ENCODE measurements at regions not wholly inside any gene's neighbourhood (a gene's known extent, or its start where the extent isn't known, plus 50 kb on each side); places are given as distances from the start of the nearest gene placed in this dataset.

DNA sequence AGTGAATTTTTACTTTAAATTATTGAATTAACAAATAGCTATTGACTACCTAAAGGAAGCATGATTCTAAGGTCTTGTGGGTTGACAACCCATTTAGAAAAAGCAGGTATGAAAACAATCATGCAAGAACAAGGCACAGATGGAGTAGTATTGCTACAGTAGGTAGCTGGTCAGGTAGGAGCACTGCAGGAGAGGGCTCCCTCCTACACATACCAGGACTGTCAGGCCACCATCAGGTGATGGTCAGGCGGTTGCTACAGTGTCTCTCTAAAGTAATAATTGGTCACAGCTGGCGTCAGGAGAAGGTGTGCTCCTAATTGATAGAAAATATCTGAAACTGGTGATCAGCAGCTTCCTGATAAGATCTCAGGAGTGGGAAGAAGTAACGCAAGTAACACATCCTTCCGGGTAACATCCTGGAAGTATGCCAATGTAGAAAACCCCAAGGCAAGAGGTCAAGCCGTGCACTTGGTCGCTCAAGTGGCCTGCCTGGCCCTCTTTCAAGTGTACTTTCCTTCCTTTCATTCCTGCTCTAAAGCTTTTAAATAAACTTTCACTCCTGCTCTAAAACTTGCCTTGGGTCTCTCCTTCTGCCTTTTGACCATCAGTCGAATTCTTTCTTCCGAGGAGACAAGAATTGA is 486.5 kb downstream of the TMEM114 start:
- TF ChIP-seq CTCF (IDR thresholded peaks at IDR 0.05): no peak
- H3K4me3 Mint-ChIP-seq: no peak overlapping the region
- H3K4me1 Mint-ChIP-seq: no peaks in the 10 kb centered on the region
- no peaks in the 10 kb centered on the region for H3K36me3 Mint-ChIP-seq (ENCODE audit: low read depth)
- no peak overlapping the region for H3K27ac Mint-ChIP-seq
- H3K9me3 Mint-ChIP-seq: peaks cover 6% of the 10 kb centered on the region
- intact Hi-C loops (cut with micrococcal nuclease): no loop called here
- ChIA-PET CTCF (no interaction called here), POLR2A (no interaction called here)
- no peaks in the 10 kb centered on the region for H3K27me3 Mint-ChIP-seq
- DNase-seq (no peak), ATAC-seq (ENCODE audit: low read depth) (no peak)

- Mint-ChIP-seq H3K4me1 (no peaks in the 10 kb centered on the region), H3K27ac (no peak overlapping the region)
These were observed 490.7 kb downstream of the TMEM114 start for GRCh38 chr16:8099586-8099985.

DNA sequence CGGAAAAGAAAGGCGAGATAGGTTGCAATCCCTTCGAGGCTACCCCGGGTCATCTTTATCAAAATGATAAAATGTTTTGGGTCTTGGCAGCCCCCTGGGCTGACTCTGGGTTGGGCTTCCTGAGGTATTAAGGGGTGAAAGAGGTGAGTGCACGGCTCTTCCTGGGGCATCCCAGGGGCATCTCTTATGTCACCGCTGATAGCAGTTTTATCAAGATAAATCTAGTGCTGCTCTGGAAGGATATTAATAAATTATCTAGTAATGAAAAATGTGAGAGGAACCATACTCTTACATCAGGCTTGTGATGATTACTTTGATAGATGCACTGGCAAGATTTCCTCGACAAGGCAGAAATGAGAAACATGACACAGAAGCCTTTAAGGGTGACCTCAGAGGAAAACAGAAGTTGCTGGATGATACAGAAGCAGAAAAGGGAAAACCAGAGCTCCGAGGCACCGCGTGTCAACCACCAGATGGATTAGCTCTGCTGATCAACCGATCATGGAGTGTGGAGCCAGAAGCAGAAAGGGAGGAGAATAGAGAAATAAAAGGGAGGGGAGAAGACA is 491.3 kb downstream of the TMEM114 start:
- H3K4me1 Mint-ChIP-seq: no peaks in the 10 kb centered on the region
- POLR2A ChIA-PET: no interaction called here
- no peak overlapping the region for H3K4me3 Mint-ChIP-seq
- no peak for TF ChIP-seq CTCF (IDR thresholded peaks at IDR 0.05)
- no peak overlapping the region for H3K27ac Mint-ChIP-seq
- intact Hi-C loops (cut with micrococcal nuclease): no loop called here
- no peaks in the 10 kb centered on the region for H3K36me3 Mint-ChIP-seq (ENCODE audit: low read depth)
- no peaks in the 10 kb centered on the region for H3K27me3 Mint-ChIP-seq
- CTCF ChIA-PET: no interaction called here
- ATAC-seq (ENCODE audit: low read depth) (no peak), DNase-seq (no peak)
- H3K9me3 Mint-ChIP-seq: peaks cover 9% of the 10 kb centered on the region

More at GRCh38 chr16:8099586-8099985, 490.7 kb downstream of the TMEM114 start:
- ChIA-PET CTCF (no interaction called here), POLR2A (no interaction called here)
- TF ChIP-seq CTCF (IDR thresholded peaks at IDR 0.05): no peak
- H3K27me3 Mint-ChIP-seq: no peaks in the 10 kb centered on the region
- no peak overlapping the region for H3K4me3 Mint-ChIP-seq
- H3K9me3 Mint-ChIP-seq: peaks cover 9% of the 10 kb centered on the region
- intact Hi-C loops (cut with micrococcal nuclease): no loop called here
- ATAC-seq (ENCODE audit: low read depth) (no peak), DNase-seq (no peak)
- no peaks in the 10 kb centered on the region for H3K36me3 Mint-ChIP-seq (ENCODE audit: low read depth)

GRCh38 chr16:8096211-8096610 is 494.1 kb downstream of the TMEM114 start:
- H3K4me1 Mint-ChIP-seq: no peaks in the 10 kb centered on the region
- peaks cover 5% of the 10 kb centered on the region for H3K9me3 Mint-ChIP-seq
- CTCF ChIA-PET: no interaction called here
- no peaks in the 10 kb centered on the region for H3K36me3 Mint-ChIP-seq (ENCODE audit: low read depth)
- no peak overlapping the region for H3K27ac Mint-ChIP-seq
- no peak overlapping the region for H3K4me3 Mint-ChIP-seq
- no peak for TF ChIP-seq CTCF (IDR thresholded peaks at IDR 0.05)
- DNase-seq (no peak), ATAC-seq (ENCODE audit: low read depth) (no peak)
- H3K27me3 Mint-ChIP-seq: no peaks in the 10 kb centered on the region
- POLR2A ChIA-PET: no interaction called here
- intact Hi-C loops (cut with micrococcal nuclease): no loop called here

- no peak for TF ChIP-seq CTCF (IDR thresholded peaks at IDR 0.05)
- intact Hi-C loops (cut with micrococcal nuclease): no loop called here
- no peaks in the 10 kb centered on the region for H3K4me1 Mint-ChIP-seq
- ChIA-PET CTCF (no interaction called here), POLR2A (no interaction called here)
- H3K27me3 Mint-ChIP-seq: no peaks in the 10 kb centered on the region
- DNase-seq (no peak), ATAC-seq (ENCODE audit: low read depth) (no peak)
- no peaks in the 10 kb centered on the region for H3K36me3 Mint-ChIP-seq (ENCODE audit: low read depth)
- H3K9me3 Mint-ChIP-seq: peaks cover 11% of the 10 kb centered on the region
- H3K27ac Mint-ChIP-seq: no peak overlapping the region
- no peak overlapping the region for H3K4me3 Mint-ChIP-seq
These were observed 495.6 kb downstream of the TMEM114 start for GRCh38 chr16:8094696-8095095.

Measured in activated B cell treated with CpG ODN at 0.5 μM for 24 hours (primary cell).